ENCODE measurements at regions not wholly inside any gene's neighbourhood (a gene's known extent, or its start where the extent isn't known, plus 50 kb on each side); places are given as distances from the start of the nearest gene placed in this dataset.

DNA sequence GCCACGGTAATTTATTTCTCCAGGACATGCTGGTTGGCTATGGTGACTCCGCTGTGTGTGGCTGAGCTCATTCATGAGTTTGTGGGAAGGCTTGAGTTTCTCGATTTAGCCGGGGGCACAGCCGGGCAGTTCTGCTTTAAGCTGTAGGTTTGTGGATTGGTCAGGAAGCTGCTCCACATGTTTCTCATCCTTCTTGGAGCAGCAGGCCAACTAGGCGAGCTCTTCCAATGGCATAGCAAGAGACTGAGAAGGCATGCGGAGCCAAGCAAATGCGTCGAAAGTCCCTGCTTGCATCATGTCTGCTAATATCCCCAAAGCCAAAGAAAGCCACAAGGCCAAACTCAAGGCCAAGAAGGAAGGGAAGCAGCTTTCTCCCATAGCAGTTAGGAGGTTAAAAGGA is 71.6 kb upstream of the GREM2 start:
- H3K27ac Mint-ChIP-seq (ENCODE audit: unreplicated experiment), result no peak overlapping the region
- intact Hi-C loops (cut with micrococcal nuclease; ENCODE audit: unreplicated experiment), result loop anchor here (5.0 kb wide), 1 partner anchor 316 kb away; no protein-coding TSS in a partner anchor
- no peaks in the 10 kb centered on the region for H3K9me3 Mint-ChIP-seq (ENCODE audit: low read depth, unreplicated experiment)
- no peaks in the 10 kb centered on the region for H3K36me3 Mint-ChIP-seq (ENCODE audit: insufficient read depth, unreplicated experiment)
- TF ChIP-seq, protein P1, sequence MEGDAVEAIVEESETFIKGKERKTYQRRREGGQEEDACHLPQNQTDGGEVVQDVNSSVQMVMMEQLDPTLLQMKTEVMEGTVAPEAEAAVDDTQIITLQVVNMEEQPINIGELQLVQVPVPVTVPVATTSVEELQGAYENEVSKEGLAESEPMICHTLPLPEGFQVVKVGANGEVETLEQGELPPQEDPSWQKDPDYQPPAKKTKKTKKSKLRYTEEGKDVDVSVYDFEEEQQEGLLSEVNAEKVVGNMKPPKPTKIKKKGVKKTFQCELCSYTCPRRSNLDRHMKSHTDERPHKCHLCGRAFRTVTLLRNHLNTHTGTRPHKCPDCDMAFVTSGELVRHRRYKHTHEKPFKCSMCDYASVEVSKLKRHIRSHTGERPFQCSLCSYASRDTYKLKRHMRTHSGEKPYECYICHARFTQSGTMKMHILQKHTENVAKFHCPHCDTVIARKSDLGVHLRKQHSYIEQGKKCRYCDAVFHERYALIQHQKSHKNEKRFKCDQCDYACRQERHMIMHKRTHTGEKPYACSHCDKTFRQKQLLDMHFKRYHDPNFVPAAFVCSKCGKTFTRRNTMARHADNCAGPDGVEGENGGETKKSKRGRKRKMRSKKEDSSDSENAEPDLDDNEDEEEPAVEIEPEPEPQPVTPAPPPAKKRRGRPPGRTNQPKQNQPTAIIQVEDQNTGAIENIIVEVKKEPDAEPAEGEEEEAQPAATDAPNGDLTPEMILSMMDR (IDR thresholded peaks at IDR 0.05; ENCODE audit: unreplicated experiment), result no peak
- H3K27me3 Mint-ChIP-seq (ENCODE audit: unreplicated experiment), result no peaks in the 10 kb centered on the region
- no peak for DNase-seq
- H3K4me1 Mint-ChIP-seq (ENCODE audit: low read depth, unreplicated experiment), result no peaks in the 10 kb centered on the region
- CTCF ChIA-PET, result interaction anchor here (0.6 kb wide), 1 partner anchor 555 kb away, joined by 3 read pairs; no protein-coding TSS in a partner anchor
- no TSS peak for BruUV-seq (replicated peaks)
- no peak overlapping the region for H3K4me3 Mint-ChIP-seq (ENCODE audit: low read depth, unreplicated experiment)

DNA sequence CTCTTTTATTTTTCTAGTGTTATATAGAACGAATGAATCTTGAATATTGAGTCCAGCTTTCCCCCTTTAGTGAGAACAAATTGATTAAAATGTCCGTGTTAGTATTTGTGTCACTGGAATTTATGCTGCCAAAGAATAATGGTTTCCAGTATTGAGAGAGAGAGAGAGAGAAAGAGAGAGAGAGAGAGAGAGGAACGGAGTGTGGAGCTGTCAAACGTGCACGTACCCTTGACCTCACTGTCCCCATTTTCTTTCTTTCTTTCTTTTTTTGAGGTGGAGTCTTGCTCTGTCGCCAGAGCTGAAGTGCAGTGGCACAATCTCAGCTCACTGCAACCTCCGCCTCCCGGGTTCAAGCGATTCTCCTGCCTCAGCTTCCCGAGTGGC is 70.9 kb upstream of the GREM2 start:
- no peaks in the 10 kb centered on the region for H3K9me3 Mint-ChIP-seq (ENCODE audit: low read depth, unreplicated experiment)
- no peak overlapping the region for H3K4me3 Mint-ChIP-seq (ENCODE audit: low read depth, unreplicated experiment)
- H3K27me3 Mint-ChIP-seq (ENCODE audit: unreplicated experiment), result no peaks in the 10 kb centered on the region
- CTCF ChIA-PET, result no interaction called here
- no peak for DNase-seq
- TF ChIP-seq, protein P1 (IDR thresholded peaks at IDR 0.05; ENCODE audit: unreplicated experiment), result no peak
- no peaks in the 10 kb centered on the region for H3K4me1 Mint-ChIP-seq (ENCODE audit: low read depth, unreplicated experiment)
- intact Hi-C loops (cut with micrococcal nuclease; ENCODE audit: unreplicated experiment), result loop anchor here (5.0 kb wide), 1 partner anchor 316 kb away; no protein-coding TSS in a partner anchor
- no TSS peak for BruUV-seq (replicated peaks)
- H3K27ac Mint-ChIP-seq (ENCODE audit: unreplicated experiment), result no peak overlapping the region
- H3K36me3 Mint-ChIP-seq (ENCODE audit: insufficient read depth, unreplicated experiment), result no peaks in the 10 kb centered on the region

DNA sequence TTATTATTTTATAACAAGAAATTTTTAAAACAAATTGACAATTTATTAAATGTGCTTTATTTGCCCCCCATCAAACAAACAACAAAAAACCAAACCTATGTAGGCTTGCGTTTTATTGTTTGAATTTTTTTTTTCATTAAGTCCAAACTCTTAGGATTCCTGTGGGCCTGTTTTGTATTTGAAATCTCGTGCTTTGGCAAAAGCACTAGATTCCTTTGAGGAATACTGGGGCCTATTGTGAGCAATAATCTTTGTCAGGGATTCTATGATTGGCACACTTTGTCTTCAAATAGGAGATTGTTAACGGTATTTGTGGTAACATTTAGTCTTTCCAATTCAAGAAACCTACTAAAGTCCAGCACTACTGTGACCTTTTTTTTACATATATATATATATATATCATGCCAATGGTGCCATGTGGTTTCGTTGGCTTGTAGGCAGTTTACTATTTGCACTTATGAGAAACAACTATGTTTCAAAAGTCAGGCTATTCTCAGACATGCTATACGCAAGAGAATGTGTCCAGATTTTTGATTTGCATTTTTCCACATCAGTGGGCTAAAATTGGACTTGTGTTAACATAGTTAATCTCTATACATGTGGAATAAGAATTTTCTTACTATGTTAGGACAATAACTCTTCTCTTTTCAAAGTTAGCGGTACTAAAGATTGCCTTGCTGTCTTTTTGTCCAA is 70.4 kb upstream of the GREM2 start:
- no TSS peak for BruUV-seq (replicated peaks)
- H3K27ac Mint-ChIP-seq (ENCODE audit: unreplicated experiment), result no peak overlapping the region
- no peaks in the 10 kb centered on the region for H3K9me3 Mint-ChIP-seq (ENCODE audit: low read depth, unreplicated experiment)
- no peak overlapping the region for H3K4me3 Mint-ChIP-seq (ENCODE audit: low read depth, unreplicated experiment)
- H3K4me1 Mint-ChIP-seq (ENCODE audit: low read depth, unreplicated experiment), result no peaks in the 10 kb centered on the region
- no peaks in the 10 kb centered on the region for H3K36me3 Mint-ChIP-seq (ENCODE audit: insufficient read depth, unreplicated experiment)
- TF ChIP-seq, protein P1 (IDR thresholded peaks at IDR 0.05; ENCODE audit: unreplicated experiment), result no peak
- CTCF ChIA-PET, result no interaction called here
- DNase-seq, result no peak
- H3K27me3 Mint-ChIP-seq (ENCODE audit: unreplicated experiment), result no peaks in the 10 kb centered on the region
- intact Hi-C loops (cut with micrococcal nuclease; ENCODE audit: unreplicated experiment), result loop anchor here (5.0 kb wide), 1 partner anchor 315 kb away; no protein-coding TSS in a partner anchor

DNA sequence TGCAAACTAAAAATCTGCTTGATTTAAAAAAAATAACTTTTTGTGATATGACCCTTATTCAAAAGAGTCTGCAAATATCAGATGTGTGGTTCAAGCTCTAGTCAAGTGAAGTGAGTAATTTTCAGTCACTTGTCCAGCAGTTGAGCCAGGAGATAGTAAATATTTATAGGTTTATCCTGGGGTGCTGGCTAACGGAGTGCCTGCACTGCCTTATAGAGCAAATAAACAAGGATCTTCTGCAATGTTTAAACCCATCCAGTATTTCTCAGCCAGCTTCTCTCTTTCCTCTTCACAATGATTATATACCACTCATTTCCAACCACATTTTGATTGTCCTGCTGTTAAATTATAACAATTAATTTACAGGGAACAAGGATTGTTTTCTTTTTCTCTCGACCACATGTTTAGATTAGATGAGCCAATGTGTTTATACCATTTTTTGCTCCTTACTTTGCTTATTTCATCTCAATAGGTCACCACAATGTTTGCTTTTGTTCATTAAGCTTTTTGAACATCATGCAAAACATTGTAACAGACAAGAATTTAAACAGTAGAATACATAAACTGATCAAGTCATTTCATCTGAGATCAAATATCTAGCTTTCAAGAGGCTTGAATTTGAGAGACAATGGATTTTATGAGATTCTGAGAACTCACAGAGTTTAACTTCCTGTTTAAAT is 60.3 kb upstream of the GREM2 start:
- H3K4me3 Mint-ChIP-seq (ENCODE audit: low read depth, unreplicated experiment), result no peak overlapping the region
- H3K27ac Mint-ChIP-seq (ENCODE audit: unreplicated experiment), result no peak overlapping the region
- CTCF ChIA-PET, result interaction anchor here (0.6 kb wide), 1 partner anchor 15 kb away, joined by 3 read pairs; no protein-coding TSS in a partner anchor
- DNase-seq, result no peak
- H3K27me3 Mint-ChIP-seq (ENCODE audit: unreplicated experiment), result no peaks in the 10 kb centered on the region
- TF ChIP-seq, protein P1 (IDR thresholded peaks at IDR 0.05; ENCODE audit: unreplicated experiment), result no peak
- no peaks in the 10 kb centered on the region for H3K36me3 Mint-ChIP-seq (ENCODE audit: insufficient read depth, unreplicated experiment)
- intact Hi-C loops (cut with micrococcal nuclease; ENCODE audit: unreplicated experiment), result no loop called here
- BruUV-seq (replicated peaks), result no TSS peak
- H3K4me1 Mint-ChIP-seq (ENCODE audit: low read depth, unreplicated experiment), result no peaks in the 10 kb centered on the region
- no peaks in the 10 kb centered on the region for H3K9me3 Mint-ChIP-seq (ENCODE audit: low read depth, unreplicated experiment)
